ENCODE measurements at regions not wholly inside any gene's neighbourhood (a gene's known extent, or its start where the extent isn't known, plus 50 kb on each side); places are given as distances from the start of the nearest gene placed in this dataset.

DNA sequence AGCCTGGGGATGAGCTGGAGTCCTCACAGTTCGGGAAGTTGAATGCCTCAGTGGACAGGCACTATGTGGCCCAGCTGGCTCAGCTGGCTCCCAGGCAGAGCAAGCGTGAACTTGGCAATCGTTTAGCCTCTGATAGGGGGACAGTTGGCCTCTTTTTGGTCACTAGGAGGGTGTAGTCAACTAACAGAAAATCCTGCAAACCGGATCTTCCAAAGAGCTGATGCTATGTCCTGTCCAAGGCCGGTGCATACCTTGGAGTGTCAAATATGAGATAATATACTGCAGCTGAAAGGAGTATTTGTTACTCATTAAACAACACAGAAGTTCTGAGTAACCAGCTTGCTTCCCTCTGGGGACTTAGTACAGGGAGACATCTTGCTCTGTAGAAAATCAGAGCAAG lies 126.2 kb upstream of the EXOC2 start:
- TF ChIP-seq, protein P1, sequence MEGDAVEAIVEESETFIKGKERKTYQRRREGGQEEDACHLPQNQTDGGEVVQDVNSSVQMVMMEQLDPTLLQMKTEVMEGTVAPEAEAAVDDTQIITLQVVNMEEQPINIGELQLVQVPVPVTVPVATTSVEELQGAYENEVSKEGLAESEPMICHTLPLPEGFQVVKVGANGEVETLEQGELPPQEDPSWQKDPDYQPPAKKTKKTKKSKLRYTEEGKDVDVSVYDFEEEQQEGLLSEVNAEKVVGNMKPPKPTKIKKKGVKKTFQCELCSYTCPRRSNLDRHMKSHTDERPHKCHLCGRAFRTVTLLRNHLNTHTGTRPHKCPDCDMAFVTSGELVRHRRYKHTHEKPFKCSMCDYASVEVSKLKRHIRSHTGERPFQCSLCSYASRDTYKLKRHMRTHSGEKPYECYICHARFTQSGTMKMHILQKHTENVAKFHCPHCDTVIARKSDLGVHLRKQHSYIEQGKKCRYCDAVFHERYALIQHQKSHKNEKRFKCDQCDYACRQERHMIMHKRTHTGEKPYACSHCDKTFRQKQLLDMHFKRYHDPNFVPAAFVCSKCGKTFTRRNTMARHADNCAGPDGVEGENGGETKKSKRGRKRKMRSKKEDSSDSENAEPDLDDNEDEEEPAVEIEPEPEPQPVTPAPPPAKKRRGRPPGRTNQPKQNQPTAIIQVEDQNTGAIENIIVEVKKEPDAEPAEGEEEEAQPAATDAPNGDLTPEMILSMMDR (IDR thresholded peaks at IDR 0.05; ENCODE audit: borderline replicate concordance, extremely low read depth, low read length, poor library complexity, severe bottlenecking) = no peak
- no peak for TF ChIP-seq EZH2 (IDR thresholded peaks at IDR 0.05; ENCODE audit: borderline replicate concordance, low read depth, low read length, severe bottlenecking)
- ATAC-seq (ENCODE audit: insufficient read depth, low read depth) (no peak), DNase-seq (no peak)
- Histone ChIP-seq H4K20me1 (ENCODE audit: insufficient read depth, low read length) (no peaks in the 10 kb centered on the region), H3K79me2 (ENCODE audit: insufficient read depth, low read length) (no peaks in the 10 kb centered on the region), H3K27ac (ENCODE audit: low read length) (no peak overlapping the region), H3K27me3 (ENCODE audit: insufficient read depth, low read length, poor library complexity) (peaks cover 14% of the 10 kb centered on the region), H3K4me2 (ENCODE audit: insufficient read depth, low read length) (no peak overlapping the region), H3K9ac (ENCODE audit: low read depth, low read length) (no peak overlapping the region), H3K4me3 (ENCODE audit: low read depth in 1 of 2, low read length in 2 of 2) (no peak overlapping the region), H2AFZ (ENCODE audit: low read depth, low read length) (no peak overlapping the region), H3K4me1 (ENCODE audit: insufficient read depth, low read length) (no peaks in the 10 kb centered on the region), H3K9me3 (ENCODE audit: insufficient read depth, low read length, severe bottlenecking) (no peaks in the 10 kb centered on the region), H3K36me3 (ENCODE audit: insufficient read depth, low read length) (no peaks in the 10 kb centered on the region)

DNA sequence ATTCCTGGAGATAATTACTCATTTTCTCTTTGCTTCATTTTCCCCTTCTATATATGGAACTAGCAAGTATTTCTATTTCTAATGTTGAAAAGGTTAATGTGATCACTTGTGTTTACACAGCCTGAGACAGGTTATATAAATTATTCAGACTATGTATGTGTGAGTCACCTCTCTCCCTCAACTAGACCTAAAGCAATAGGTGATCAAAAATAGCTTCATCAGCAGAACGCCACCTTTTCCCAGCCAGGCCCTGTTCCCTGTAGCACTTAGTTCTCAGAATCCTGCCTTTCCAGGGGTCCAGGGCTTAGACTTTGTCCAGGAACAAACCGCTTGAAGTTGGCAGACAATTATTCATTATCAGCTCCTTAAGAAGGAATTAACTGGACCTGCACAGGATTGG lies 125.3 kb upstream of the EXOC2 start:
- Histone ChIP-seq H3K27ac (ENCODE audit: low read length) (no peak overlapping the region), H3K4me3 (ENCODE audit: low read depth in 1 of 2, low read length in 2 of 2) (no peak overlapping the region), H3K79me2 (ENCODE audit: insufficient read depth, low read length) (no peaks in the 10 kb centered on the region), H3K4me2 (ENCODE audit: insufficient read depth, low read length) (no peak overlapping the region), H3K9ac (ENCODE audit: low read depth, low read length) (no peak overlapping the region), H3K36me3 (ENCODE audit: insufficient read depth, low read length) (no peaks in the 10 kb centered on the region), H2AFZ (ENCODE audit: low read depth, low read length) (no peak overlapping the region), H3K4me1 (ENCODE audit: insufficient read depth, low read length) (no peaks in the 10 kb centered on the region), H3K27me3 (ENCODE audit: insufficient read depth, low read length, poor library complexity) (peaks cover 14% of the 10 kb centered on the region), H4K20me1 (ENCODE audit: insufficient read depth, low read length) (no peaks in the 10 kb centered on the region), H3K9me3 (ENCODE audit: insufficient read depth, low read length, severe bottlenecking) (no peaks in the 10 kb centered on the region)
- DNase-seq = no peak
- TF ChIP-seq EZH2 (IDR thresholded peaks at IDR 0.05; ENCODE audit: borderline replicate concordance, low read depth, low read length, severe bottlenecking) = no peak
- TF ChIP-seq, protein P1 (IDR thresholded peaks at IDR 0.05; ENCODE audit: borderline replicate concordance, extremely low read depth, low read length, poor library complexity, severe bottlenecking) = no peak
- ATAC-seq (ENCODE audit: insufficient read depth, low read depth) = no peak

DNA sequence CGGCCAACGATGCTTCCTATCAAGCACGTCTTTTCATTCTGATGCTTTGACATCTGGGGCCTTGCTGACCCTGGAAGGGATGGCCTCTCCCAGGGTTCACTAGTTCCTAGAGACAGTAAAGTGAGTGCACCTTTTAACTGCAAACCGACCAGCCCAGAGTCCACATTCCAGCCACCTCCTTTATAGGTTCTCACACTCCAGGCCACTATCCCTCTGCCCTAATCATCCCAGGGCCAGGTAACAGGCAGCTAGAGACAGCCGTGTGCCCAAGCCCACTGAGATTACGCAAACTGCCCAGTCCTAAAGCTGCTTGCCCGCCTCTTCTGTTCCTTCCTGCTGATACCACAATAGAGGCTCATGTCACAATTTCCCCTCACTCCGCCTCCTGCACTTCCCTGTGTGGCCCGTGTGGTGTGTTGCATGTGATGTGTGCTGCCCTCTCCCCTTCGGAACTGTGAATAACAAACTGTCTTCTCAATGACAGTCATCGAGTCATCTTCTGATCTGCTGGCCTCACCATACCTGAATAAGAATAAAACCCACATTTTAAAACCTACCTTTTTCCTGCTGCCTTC lies 123.7 kb upstream of the EXOC2 start:
- TF ChIP-seq, protein P1 (IDR thresholded peaks at IDR 0.05; ENCODE audit: borderline replicate concordance, extremely low read depth, low read length, poor library complexity, severe bottlenecking) = no peak
- TF ChIP-seq EZH2 (IDR thresholded peaks at IDR 0.05; ENCODE audit: borderline replicate concordance, low read depth, low read length, severe bottlenecking) = no peak
- Histone ChIP-seq H2AFZ (ENCODE audit: low read depth, low read length) (no peak overlapping the region), H3K4me1 (ENCODE audit: insufficient read depth, low read length) (no peaks in the 10 kb centered on the region), H3K79me2 (ENCODE audit: insufficient read depth, low read length) (no peaks in the 10 kb centered on the region), H3K36me3 (ENCODE audit: insufficient read depth, low read length) (no peaks in the 10 kb centered on the region), H3K4me3 (ENCODE audit: low read depth in 1 of 2, low read length in 2 of 2) (no peak overlapping the region), H3K27me3 (ENCODE audit: insufficient read depth, low read length, poor library complexity) (peaks cover 17% of the 10 kb centered on the region), H3K4me2 (ENCODE audit: insufficient read depth, low read length) (no peak overlapping the region), H4K20me1 (ENCODE audit: insufficient read depth, low read length) (no peaks in the 10 kb centered on the region), H3K9me3 (ENCODE audit: insufficient read depth, low read length, severe bottlenecking) (no peaks in the 10 kb centered on the region), H3K27ac (ENCODE audit: low read length) (no peak overlapping the region), H3K9ac (ENCODE audit: low read depth, low read length) (no peak overlapping the region)
- ATAC-seq (ENCODE audit: insufficient read depth, low read depth) (no peak), DNase-seq (no peak)

DNA sequence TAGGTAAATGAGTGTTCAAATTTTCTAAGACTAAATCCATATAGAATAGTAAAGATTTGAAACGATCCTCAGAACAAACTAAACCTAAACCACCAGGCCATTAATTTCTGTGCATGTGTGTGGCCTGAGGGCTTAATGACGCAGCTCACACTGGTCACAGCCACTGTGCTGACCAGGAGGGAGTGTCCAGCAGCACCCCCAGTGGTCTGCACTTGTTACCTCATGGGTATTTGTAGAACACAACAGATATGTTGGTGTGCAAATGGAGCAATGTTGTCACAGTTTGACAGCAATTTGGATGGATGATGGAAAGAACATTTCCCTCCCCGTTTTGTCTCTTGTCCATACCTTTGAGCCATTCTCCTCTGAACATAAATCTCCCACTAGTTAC lies 122.4 kb upstream of the EXOC2 start:
- Histone ChIP-seq H4K20me1 (ENCODE audit: insufficient read depth, low read length) (no peaks in the 10 kb centered on the region), H3K79me2 (ENCODE audit: insufficient read depth, low read length) (no peaks in the 10 kb centered on the region), H2AFZ (ENCODE audit: low read depth, low read length) (no peak overlapping the region), H3K4me3 (ENCODE audit: low read depth in 1 of 2, low read length in 2 of 2) (no peak overlapping the region), H3K4me2 (ENCODE audit: insufficient read depth, low read length) (no peak overlapping the region), H3K27ac (ENCODE audit: low read length) (no peak overlapping the region), H3K4me1 (ENCODE audit: insufficient read depth, low read length) (no peaks in the 10 kb centered on the region), H3K27me3 (ENCODE audit: insufficient read depth, low read length, poor library complexity) (peaks cover 18% of the 10 kb centered on the region), H3K9ac (ENCODE audit: low read depth, low read length) (no peak overlapping the region), H3K9me3 (ENCODE audit: insufficient read depth, low read length, severe bottlenecking) (no peaks in the 10 kb centered on the region), H3K36me3 (ENCODE audit: insufficient read depth, low read length) (no peaks in the 10 kb centered on the region)
- TF ChIP-seq EZH2 (IDR thresholded peaks at IDR 0.05; ENCODE audit: borderline replicate concordance, low read depth, low read length, severe bottlenecking) = no peak
- TF ChIP-seq, protein P1 (IDR thresholded peaks at IDR 0.05; ENCODE audit: borderline replicate concordance, extremely low read depth, low read length, poor library complexity, severe bottlenecking) = no peak
- no peak for ATAC-seq (ENCODE audit: insufficient read depth, low read depth)
- DNase-seq = no peak

Measured in DND-41 (cell line).